Fibroblast of skin of left biceps (primary cell): ENCODE measurements at regions not wholly inside any gene's neighbourhood (a gene's known extent, or its start where the extent isn't known, plus 50 kb on each side); places are given as distances from the start of the nearest gene placed in this dataset.

Source experiments
- DNase-seq, 2 experiments: peaks; one replicate each; pipeline ENCODE4 v3.0.0-alpha.2; 2013; ENCODE audit warnings: low read depth in 2 of 2

DNA sequence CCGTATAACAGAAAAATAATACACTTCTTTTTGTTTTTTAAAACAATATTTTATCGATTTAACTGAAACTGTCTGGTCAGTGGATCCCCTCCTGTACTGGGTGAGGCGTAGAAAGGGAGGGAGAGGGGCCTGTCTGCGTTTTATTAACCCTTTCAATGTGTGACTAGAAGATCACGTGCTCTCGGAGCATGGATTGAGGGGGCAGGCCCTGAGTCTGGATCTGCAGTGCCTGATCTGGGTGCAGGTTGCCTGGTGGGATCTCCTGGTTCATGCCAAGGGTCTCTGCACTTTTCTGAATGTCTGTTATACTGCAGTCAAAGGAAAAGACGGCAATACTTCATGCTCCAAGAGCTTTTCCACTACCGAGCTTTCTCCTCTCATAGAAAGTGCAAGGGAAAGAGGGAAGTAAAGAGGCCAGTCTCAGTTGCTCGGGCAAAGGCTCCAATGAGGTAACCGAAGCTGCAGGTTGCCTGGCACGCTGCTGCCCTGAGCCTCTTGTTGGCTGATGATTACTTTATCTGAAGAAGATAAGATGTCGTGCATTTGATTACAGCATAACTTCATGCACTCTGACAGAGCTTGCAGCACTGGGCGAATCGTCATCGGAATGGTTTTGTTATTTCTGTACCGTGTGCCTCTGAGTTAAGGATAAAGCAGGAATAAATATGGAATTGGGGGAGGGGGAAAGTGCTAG is 167.5 kb upstream of the PMEPA1 start:
- no peak for DNase-seq

GRCh38 chr20:57876163-57876562 is 166.3 kb upstream of the PMEPA1 start:
- DNase-seq: no peak

DNA sequence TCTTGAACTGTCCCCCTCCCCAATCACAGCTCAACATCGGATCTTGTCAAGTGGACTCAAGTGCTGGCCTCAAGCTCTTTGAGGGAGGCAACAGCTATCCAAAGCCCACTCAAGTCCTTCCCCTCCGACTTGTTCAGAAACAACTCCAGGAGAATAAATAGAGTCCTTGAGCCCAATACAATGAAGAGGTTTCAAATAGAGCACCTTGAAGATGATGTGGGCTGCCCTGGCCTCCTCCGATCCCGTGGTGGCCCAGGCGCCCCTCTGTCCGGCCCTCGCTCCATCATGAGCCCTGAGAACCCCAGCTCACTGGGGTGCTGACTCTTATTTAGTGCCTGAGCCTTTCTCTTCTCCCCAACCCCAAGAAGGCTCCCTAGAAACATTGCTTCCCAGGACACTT is 164.3 kb upstream of the PMEPA1 start:
- DNase-seq: no peak

DNA sequence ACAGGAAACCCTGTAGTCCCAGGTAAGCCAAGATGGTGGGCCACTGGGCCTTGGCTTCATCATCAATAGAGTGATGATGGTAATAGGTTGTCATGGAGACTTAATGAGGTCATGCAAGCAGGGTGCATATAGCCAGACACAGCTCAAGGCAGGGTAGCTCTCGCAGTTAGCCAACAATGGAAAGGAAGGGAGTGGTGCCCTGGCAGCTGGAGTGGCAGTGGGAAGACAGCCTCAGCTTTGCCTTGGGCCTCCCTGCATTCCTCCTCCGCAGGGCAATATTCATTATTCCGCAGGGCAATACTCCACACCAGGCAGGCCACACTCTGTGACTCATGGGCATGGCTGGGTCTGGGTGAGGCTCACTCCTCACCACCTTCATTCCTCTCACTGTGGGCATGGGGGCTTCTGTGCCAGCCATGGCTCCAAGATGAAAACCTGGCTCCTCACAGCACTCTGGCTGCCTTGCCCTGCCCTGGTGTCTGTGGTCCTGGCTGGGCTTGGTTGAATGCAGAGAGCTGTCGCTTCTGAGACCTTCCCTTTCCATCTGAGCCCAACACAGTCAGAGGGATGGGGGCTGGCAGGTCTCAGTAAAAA is 163.1 kb upstream of the PMEPA1 start:
- DNase-seq: no peak

- no peak for DNase-seq
Measured at GRCh38 chr20:57871237-57871632, 161.4 kb upstream of the PMEPA1 start.

- DNase-seq: no peak
Measured at GRCh38 chr20:57870597-57871236, 160.9 kb upstream of the PMEPA1 start.

DNA sequence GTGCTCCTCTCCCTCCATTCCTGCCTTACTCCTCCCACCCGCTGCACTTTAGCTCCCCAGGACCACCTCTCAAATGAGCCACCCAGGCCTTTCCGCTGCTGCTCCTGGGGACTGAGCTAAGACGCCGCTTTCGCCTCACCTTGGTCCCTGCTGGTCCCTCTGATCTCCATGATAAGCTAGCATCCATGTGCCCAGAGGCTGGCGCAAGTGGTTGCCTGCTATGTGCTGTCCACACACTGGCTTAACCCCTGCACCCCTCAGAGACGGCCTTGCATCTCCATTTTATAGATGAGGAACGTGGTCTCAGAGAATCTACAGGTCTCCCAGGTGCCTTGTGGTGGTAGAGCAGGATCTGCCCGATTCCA is 160.1 kb upstream of the PMEPA1 start:
- DNase-seq: no peak

- DNase-seq: no peak
Measured at GRCh38 chr20:57869291-57869950, 159.6 kb upstream of the PMEPA1 start.

DNA sequence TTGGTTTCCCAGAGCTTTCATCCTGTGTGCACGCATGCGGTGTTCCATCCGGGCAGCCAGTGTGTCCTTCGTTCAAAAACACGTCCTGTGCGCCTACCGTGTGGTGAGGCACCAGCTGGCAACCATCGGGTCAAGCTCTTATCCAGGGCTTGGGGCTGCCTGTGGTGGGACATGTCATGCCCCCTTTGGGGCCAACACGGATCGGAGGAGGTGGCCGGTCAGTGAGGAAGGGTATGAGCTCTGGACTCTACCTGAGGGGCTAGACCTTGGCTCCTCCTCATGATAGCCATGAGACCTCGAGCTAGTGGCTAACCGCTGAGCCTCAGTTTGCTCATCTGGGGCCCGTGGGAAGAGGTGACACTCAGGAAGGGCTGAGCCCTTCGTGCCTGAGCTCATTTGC is 158.5 kb upstream of the PMEPA1 start:
- no peak for DNase-seq

- DNase-seq: no peak
Measured at GRCh38 chr20:57867807-57868206, 158.0 kb upstream of the PMEPA1 start.

- no peak for DNase-seq
Measured at GRCh38 chr20:57867181-57867803, 157.5 kb upstream of the PMEPA1 start.

GRCh38 chr20:57866250-57867106 is 156.7 kb upstream of the PMEPA1 start:
- DNase-seq: no peak

GRCh38 chr20:57865266-57865665 is 155.5 kb upstream of the PMEPA1 start:
- no peak for DNase-seq

GRCh38 chr20:57860576-57860975 is 150.8 kb upstream of the PMEPA1 start:
- DNase-seq: no peak

DNA sequence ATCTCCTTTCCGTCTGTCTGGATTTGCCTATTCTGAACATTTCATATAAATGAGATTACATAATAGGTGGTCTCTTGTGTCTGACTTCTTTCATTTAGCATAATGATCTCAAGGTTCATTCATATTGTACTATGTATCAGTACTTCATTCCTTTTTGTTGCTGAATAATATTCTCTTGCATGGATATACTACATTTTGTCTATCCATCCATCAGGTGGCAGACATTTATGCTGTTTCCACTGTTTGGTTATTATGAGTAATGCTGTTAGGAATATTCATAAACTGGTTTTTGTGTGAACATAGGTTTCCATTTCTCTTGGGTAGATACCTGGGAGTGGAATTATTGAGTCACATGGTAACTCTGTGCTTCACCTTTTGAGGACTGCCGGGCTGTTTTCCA is 148.2 kb upstream of the PMEPA1 start:
- no peak for DNase-seq

DNA sequence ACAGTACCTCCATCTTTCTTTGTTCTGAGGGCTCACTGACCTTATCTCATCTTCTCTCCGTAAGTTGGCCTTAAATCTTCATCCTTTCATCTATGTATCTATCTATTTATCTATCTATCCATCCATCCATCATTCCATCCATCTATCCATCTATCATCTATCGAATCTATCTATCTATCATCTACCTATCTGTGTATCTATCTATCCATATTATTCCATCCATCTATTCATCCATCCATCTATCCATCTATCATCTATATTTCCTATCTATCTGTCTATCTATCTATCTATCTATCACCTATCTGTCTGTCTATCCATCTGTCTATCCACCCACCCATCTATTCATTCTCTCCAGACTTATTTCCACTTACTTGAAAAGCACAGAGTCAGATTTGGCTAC is 147.3 kb upstream of the PMEPA1 start:
- DNase-seq: no peak

- no peak for DNase-seq
Measured at GRCh38 chr20:57856658-57857057, 146.8 kb upstream of the PMEPA1 start.

GRCh38 chr20:57851796-57852195 is 142.0 kb upstream of the PMEPA1 start:
- peak; percentile 69 to 72 for DNase-seq

DNA sequence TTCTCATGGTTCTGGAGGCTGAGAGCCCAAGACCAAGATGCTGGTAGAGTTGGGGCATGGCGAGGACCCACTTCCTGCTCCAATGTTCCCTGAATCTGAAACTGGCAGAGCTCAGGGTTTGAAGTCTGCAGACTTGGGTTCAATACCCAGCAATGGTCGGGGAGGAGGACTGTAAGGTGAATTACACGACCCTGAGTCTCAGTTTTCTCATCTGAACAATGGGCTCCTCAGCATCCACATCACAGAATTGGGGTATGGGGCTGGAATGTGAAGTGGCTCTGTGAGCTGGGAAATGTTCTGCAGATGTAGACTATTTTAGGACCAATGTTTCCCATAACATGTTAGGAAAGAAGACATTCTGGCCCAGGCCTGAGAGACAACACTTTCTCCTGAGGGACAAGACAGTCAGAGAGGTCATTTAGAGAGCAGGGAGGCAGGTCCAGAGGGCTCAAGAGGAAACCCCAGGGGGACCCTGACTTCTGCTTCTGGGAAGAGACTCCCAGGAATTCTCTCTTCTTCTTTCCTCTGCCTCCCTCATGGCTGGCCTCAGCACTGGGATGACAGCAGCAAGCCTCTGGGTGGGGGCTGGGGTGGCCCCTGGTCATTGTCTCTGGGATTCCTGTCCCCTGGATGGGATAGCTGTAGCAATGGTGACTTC is 141.3 kb upstream of the PMEPA1 start:
- DNase-seq: no peak

DNA sequence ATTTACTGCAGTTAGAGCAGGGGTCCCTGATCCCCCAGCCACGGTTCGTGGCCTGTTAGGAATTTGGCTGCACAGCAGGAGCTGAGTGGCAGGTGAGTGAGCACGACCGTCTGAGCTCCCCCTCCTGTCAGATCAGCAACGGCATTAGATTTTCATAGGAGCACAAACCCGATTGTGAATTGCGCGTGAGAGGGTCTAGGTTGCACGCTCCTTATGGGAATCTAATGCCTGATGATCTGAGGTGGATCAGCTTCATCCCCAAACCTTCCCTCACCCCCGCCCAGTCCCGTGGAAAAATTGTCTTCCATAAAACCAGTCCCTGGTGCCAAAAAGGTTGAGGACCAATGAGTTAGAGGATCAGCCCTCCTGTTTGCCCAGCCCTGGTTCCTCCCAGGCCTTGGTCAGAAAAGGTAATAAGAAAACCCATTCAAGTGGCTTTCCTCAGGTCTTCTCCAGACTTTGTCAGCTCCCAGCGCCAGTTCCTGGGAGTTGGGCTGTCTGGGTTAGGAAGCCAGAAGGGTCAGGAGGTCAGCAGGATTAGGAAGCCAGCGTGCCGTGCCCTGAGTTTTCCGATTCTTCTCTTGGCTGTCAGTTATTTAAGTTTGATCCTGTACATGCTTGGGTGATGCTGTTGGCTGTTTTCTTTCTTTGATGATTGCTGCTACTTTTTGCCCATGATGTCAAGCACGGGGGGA is 139.9 kb upstream of the PMEPA1 start:
- no peak for DNase-seq
